SK-N-SH (cell line): ENCODE measurements at regions not wholly inside any gene's neighbourhood (a gene's known extent, or its start where the extent isn't known, plus 50 kb on each side); places are given as distances from the start of the nearest gene placed in this dataset.

Experiments
- CTCF ChIA-PET: fragments of 300-600, 350-600 bp; formaldehyde crosslinking; extraction: SDS; loops from one replicate; lab custom pipeline; 2021; lab: Yijun Ruan, JAX
- POLR2A ChIA-PET: fragments of 350-600 bp; sonication (Branson Sonifier 250); formaldehyde crosslinking; extraction: SDS; loops from one replicate; lab custom pipeline; 2020; ENCODE audit warnings: antibody characterized with exemption, inconsistent platforms; lab: Yijun Ruan, JAX
- DNase-seq: peaks from one replicate; pipeline ENCODE4 v3.0.0; 2012
- H2AFZ ChIP-seq: fragments of 200-600 bp; sonication (generic); 2 replicates; pipeline ENCODE4 v1.8.1; 2016; ENCODE audit warnings: antibody characterized with exemption, mild to moderate bottlenecking, low read depth
- H3F3A ChIP-seq: fragments of 200-600 bp; sonication (generic); replicated peaks from 2 replicates; pipeline ENCODE3; 2016; ENCODE audit warnings: antibody characterized with exemption, mild to moderate bottlenecking; ENCODE audit not compliant: insufficient read depth
- H3K27ac ChIP-seq, 2 experiments: fragments of 200-500 bp in 1 of 2; fragments of 200-600 bp in 1 of 2; sonication (Bioruptor generic) in 1 of 2; sonication (generic), shearing (Covaris generic) in 1 of 2; 2 replicates each; pipeline versions ENCODE4 v1.5.1 to v1.6.1; 2014 to 2016; ENCODE audit warnings: low read depth in 2 of 2, inconsistent platforms in 1 of 2, low read length in 1 of 2, mild to moderate bottlenecking in 1 of 2, mixed read lengths in 1 of 2
- H3K27me3 ChIP-seq: fragments of 200-600 bp; sonication (generic), shearing (Covaris generic); 2 replicates; pipeline ENCODE4 v1.6.1; 2016; ENCODE audit warnings: mixed run types; ENCODE audit not compliant: insufficient read depth
- H3K36me3 ChIP-seq, 2 experiments: fragments of 200-500 bp in 1 of 2; fragments of 200-600 bp in 1 of 2; sonication (Bioruptor generic) in 1 of 2; sonication (generic) in 1 of 2; replicated peaks in 1 of 2; 2 replicates each; pipeline versions ENCODE3 to v1.5.1; 2014 to 2016; ENCODE audit warnings: low read length in 1 of 2, mild to moderate bottlenecking in 1 of 2; ENCODE audit not compliant: insufficient read depth in 2 of 2, control insufficient read depth in 1 of 2
- H3K4me1 ChIP-seq, 2 experiments: fragments of 200-500 bp in 1 of 2; fragments of 200-600 bp in 1 of 2; sonication (Bioruptor generic) in 1 of 2; sonication (generic), shearing (Covaris generic) in 1 of 2; 2 replicates each; pipeline versions ENCODE4 v1.5.1 to v1.6.1; 2014 to 2016; ENCODE audit warnings: low read depth in 1 of 2, low read length in 1 of 2, mixed run types in 1 of 2; ENCODE audit not compliant: insufficient read depth in 2 of 2, control insufficient read depth in 1 of 2
- H3K4me2 ChIP-seq: fragments of 200-600 bp; sonication (generic), shearing (Covaris generic); 2 replicates; pipeline ENCODE4 v1.6.1; 2017; ENCODE audit warnings: mixed run types
- H3K4me3 ChIP-seq, 2 experiments: fragments of 200-500 bp in 1 of 2; fragments of 200-600 bp in 1 of 2; sonication (Bioruptor generic) in 1 of 2; sonication (generic), shearing (Covaris generic) in 1 of 2; 2 replicates each; pipeline versions ENCODE4 v1.5.1 to v1.8.1; 2014 to 2016; ENCODE audit warnings: low read depth in 2 of 2, inconsistent platforms in 1 of 2, low read length in 1 of 2, mild to moderate bottlenecking in 1 of 2, mixed read lengths in 1 of 2, moderate library complexity in 1 of 2
- H3K79me2 ChIP-seq: fragments of 200-600 bp; sonication (generic); 2 replicates; pipeline ENCODE4 v1.8.1; 2017; ENCODE audit warnings: mild to moderate bottlenecking; ENCODE audit not compliant: insufficient read depth
- H3K9ac ChIP-seq: fragments of 200-600 bp; sonication (generic); 2 replicates; pipeline ENCODE4 v1.6.1; 2017; ENCODE audit warnings: mixed run types
- H3K9me2 ChIP-seq: fragments of 200-600 bp; sonication (generic); 2 replicates; pipeline ENCODE4 v1.6.1; 2017; ENCODE audit warnings: mixed run types
- H3K9me3 ChIP-seq: fragments of 200-600 bp; sonication (generic); 2 replicates; pipeline ENCODE4 v1.6.1; 2017; ENCODE audit warnings: mixed run types, mild to moderate bottlenecking, moderate library complexity
- H4K20me1 ChIP-seq: fragments of 200-600 bp; sonication (generic); 2 replicates; pipeline ENCODE4 v1.6.1; 2017; ENCODE audit warnings: mild to moderate bottlenecking, mixed run types; ENCODE audit not compliant: insufficient read depth
- CHD2 ChIP-seq: fragments of 150-350 bp; IDR thresholded peaks from 2 replicates; pipeline ENCODE4 v1.6.1; 2018; ENCODE audit warnings: low read length; ENCODE audit not compliant: partially characterized antibody
- ELF1 ChIP-seq: IDR thresholded peaks from 2 replicates; pipeline ENCODE4 v1.4.0; 2012
- EZH2phosphoT487 ChIP-seq: fragments of 200-600 bp; sonication (generic); IDR thresholded peaks from 2 replicates; pipeline ENCODE4 v1.6.1; 2017; ENCODE audit warnings: low read depth, mixed run types, mild to moderate bottlenecking, antibody characterized with exemption, moderate library complexity, borderline replicate concordance
- GABPA ChIP-seq: IDR thresholded peaks from 2 replicates; pipeline ENCODE4 v1.4.0; 2012; ENCODE audit warnings: low read depth, mild to moderate bottlenecking
- IRF3 ChIP-seq: fragments of 150-350 bp; IDR thresholded peaks from 2 replicates; pipeline ENCODE4 v1.6.1; 2016; ENCODE audit warnings: mild to moderate bottlenecking, low read depth, low read length
- MEF2A ChIP-seq: IDR thresholded peaks from 2 replicates; pipeline ENCODE4 v1.4.0; 2012; ENCODE audit warnings: low read depth, borderline replicate concordance
- NFIC ChIP-seq: IDR thresholded peaks from 2 replicates; pipeline ENCODE4 v1.4.0; 2012; ENCODE audit warnings: borderline replicate concordance
- PBX3 ChIP-seq: IDR thresholded peaks from 2 replicates; pipeline ENCODE4; 2012
- RAD21 ChIP-seq: IDR thresholded peaks from 2 replicates; pipeline ENCODE4 v1.6.1; 2012; ENCODE audit warnings: mild to moderate bottlenecking, low read length
- RFX5 ChIP-seq: IDR thresholded peaks from 2 replicates; pipeline ENCODE4 v1.6.1; 2012; ENCODE audit warnings: mild to moderate bottlenecking, improper control_type of control experiment, low read length
- RXRA ChIP-seq: IDR thresholded peaks from 2 replicates; pipeline ENCODE4 v1.4.0; 2012; ENCODE audit warnings: low read depth, mild to moderate bottlenecking, borderline replicate concordance
- SMC3 ChIP-seq: IDR thresholded peaks from 2 replicates; pipeline ENCODE4 v1.6.1; 2012; ENCODE audit warnings: low read depth, low read length, improper control_type of control experiment
- TEAD4 ChIP-seq: IDR thresholded peaks from 2 replicates; pipeline ENCODE4 v1.4.0; 2012; ENCODE audit warnings: mild to moderate bottlenecking, borderline replicate concordance; ENCODE audit not compliant: insufficient read depth
- USF2 ChIP-seq: fragments of 150-350 bp; IDR thresholded peaks from 2 replicates; pipeline ENCODE4 v1.6.1; 2017; ENCODE audit warnings: antibody characterized with exemption, low read length, low read depth, borderline replicate concordance
- YY1 ChIP-seq: IDR thresholded peaks from 2 replicates; pipeline ENCODE4 v1.4.0; 2012; ENCODE audit warnings: low read depth, mild to moderate bottlenecking
- WGBS: methylation state at CpG from one replicate; pipeline ENCODE4 v1.1.6; 2017; ENCODE audit warnings: low lambda C conversion rate; 5-methylcytosine and 5-hydroxymethylcytosine counted together
- TF ChIP-seq, protein P1 (sequence below): IDR thresholded peaks from 2 replicates; pipeline ENCODE4 v1.4.0; 2012; ENCODE audit warnings: low read depth

- H3K4me3 ChIP-seq, result no peak overlapping the region
- no peaks in the 10 kb centered on the region for H4K20me1 ChIP-seq
- H3K9ac ChIP-seq, result no peak overlapping the region
- H2AFZ ChIP-seq, result no peak overlapping the region
- H3K9me3 ChIP-seq, result no peaks in the 10 kb centered on the region
- no peaks in the 10 kb centered on the region for H3K9me2 ChIP-seq
- CTCF ChIA-PET, result interaction anchor here (1.4 kb wide), 1 partner anchor 13 kb away, joined by 3 read pairs; no protein-coding TSS in a partner anchor
- no peak for TF ChIP-seq NFIC
- no peak for TF ChIP-seq IRF3
- TF ChIP-seq, protein P1, sequence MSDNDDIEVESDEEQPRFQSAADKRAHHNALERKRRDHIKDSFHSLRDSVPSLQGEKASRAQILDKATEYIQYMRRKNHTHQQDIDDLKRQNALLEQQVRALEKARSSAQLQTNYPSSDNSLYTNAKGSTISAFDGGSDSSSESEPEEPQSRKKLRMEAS, result no peak
- no peak for TF ChIP-seq PBX3
- no peak for TF ChIP-seq TEAD4
- TF ChIP-seq, all 33 proteins: peak for 0
- Histone ChIP-seq H3K36me3 (no peaks in the 10 kb centered on the region), H3F3A (no peaks in the 10 kb centered on the region), H3K4me1 (no peaks in the 10 kb centered on the region), H3K27ac (no peak overlapping the region), H3K27me3 (no peaks in the 10 kb centered on the region), H3K4me2 (no peak overlapping the region), H3K79me2 (no peaks in the 10 kb centered on the region)
- POLR2A ChIA-PET, result no interaction called here
- 52% methylated on average over 1 of the region's 1 CpG for WGBS
- DNase-seq, result no peak
Measured at GRCh38 chr4:79073471-79073870, 134.2 kb upstream of the PAQR3 start.

DNA sequence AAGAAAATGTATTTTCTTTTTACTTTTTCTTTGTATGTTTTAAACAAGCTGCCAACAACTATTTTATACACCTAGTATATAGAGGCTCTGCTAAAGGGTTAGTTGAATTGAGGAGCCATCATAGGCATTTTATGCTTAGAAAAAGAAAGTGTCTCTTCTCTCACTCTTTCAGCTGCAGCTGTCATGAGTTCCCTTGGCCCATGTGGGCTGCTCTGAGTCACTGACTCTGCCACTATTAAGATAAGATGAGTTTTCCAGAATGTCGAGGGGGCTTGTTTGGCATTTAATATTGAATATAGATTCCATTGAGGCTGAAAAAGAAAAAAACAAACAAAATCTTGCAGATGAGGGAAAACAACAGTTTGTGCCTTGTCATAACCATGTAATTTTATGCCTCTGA lies 126.0 kb upstream of the PAQR3 start:
- H3K79me2 ChIP-seq, result no peaks in the 10 kb centered on the region
- H3K9ac ChIP-seq, result no peak overlapping the region
- H4K20me1 ChIP-seq, result no peaks in the 10 kb centered on the region
- DNase-seq, result no peak
- CTCF ChIA-PET, result no interaction called here
- H3K27ac ChIP-seq, result no peak overlapping the region
- 3% methylated on average over 1 of the region's 1 CpG for WGBS
- peaks cover 0 to 6% of the 10 kb centered on the region in 2 experiments; a peak in 2 of 4 replicates for H3K4me1 ChIP-seq
- H3K9me3 ChIP-seq, result no peaks in the 10 kb centered on the region
- no peak for TF ChIP-seq RFX5
- no peak for TF ChIP-seq CHD2
- no peak for TF ChIP-seq SMC3
- TF ChIP-seq, all 33 proteins: peak for 0
- POLR2A ChIA-PET, result no interaction called here
- no peak overlapping the region for H2AFZ ChIP-seq
- H3F3A ChIP-seq, result no peaks in the 10 kb centered on the region
- H3K27me3 ChIP-seq, result no peaks in the 10 kb centered on the region
- no peak overlapping the region for H3K4me3 ChIP-seq
- no peak overlapping the region for H3K4me2 ChIP-seq
- no peaks in the 10 kb centered on the region for H3K36me3 ChIP-seq
- no peaks in the 10 kb centered on the region for H3K9me2 ChIP-seq

- POLR2A ChIA-PET, result no interaction called here
- Histone ChIP-seq H4K20me1 (no peaks in the 10 kb centered on the region), H3K4me3 (no peak overlapping the region), H3K9me3 (no peaks in the 10 kb centered on the region), H3K9me2 (no peaks in the 10 kb centered on the region), H3F3A (no peaks in the 10 kb centered on the region), H3K79me2 (no peaks in the 10 kb centered on the region), H3K36me3 (no peaks in the 10 kb centered on the region), H3K4me1 (peaks cover 0 to 6% of the 10 kb centered on the region in 2 experiments; a peak in 2 of 4 replicates), H2AFZ (no peak overlapping the region), H3K9ac (no peak overlapping the region), H3K27ac (no peak overlapping the region), H3K4me2 (no peak overlapping the region), H3K27me3 (no peaks in the 10 kb centered on the region)
- WGBS, result 24% methylated on average over 3 of the region's 3 CpGs
- CTCF ChIA-PET, result no interaction called here
- no peak for DNase-seq
- no peak for TF ChIP-seq YY1
- TF ChIP-seq USF2, result no peak
- no peak for TF ChIP-seq PBX3
- TF ChIP-seq ELF1, result no peak
- TF ChIP-seq MEF2A, result no peak
- TF ChIP-seq RAD21, result no peak
- TF ChIP-seq GABPA, result no peak
- no peak for TF ChIP-seq EZH2phosphoT487
- no peak for TF ChIP-seq CHD2
- TF ChIP-seq IRF3, result no peak
- TF ChIP-seq RXRA, result no peak
Measured at GRCh38 chr4:79064806-79065205, 125.6 kb upstream of the PAQR3 start.
